GM20000 (cell line): ENCODE measurements at regions not wholly inside any gene's neighbourhood (a gene's known extent, or its start where the extent isn't known, plus 50 kb on each side); places are given as distances from the start of the nearest gene placed in this dataset.

Source experiments
- DNase-seq: peaks from one replicate; pipeline ENCODE4 v3.0.0; 2012; ENCODE audit warnings: low spot score
- CTCF ChIP-seq: IDR thresholded peaks from 2 replicates; pipeline ENCODE4 v1.5.1; 2012; ENCODE audit warnings: mild to moderate bottlenecking, control low read depth; ENCODE audit errors: extremely low read depth, missing control alignments

GRCh38 chr13:67299751-67300150 lies 69.6 kb upstream of the PCDH9 start:
- no peak for DNase-seq
- TF ChIP-seq CTCF = no peak

- TF ChIP-seq CTCF = no peak
- DNase-seq = no peak
Observed at GRCh38 chr13:67299072-67299635, 69.0 kb upstream of the PCDH9 start.

- DNase-seq = no peak
- no peak for TF ChIP-seq CTCF
Observed at GRCh38 chr13:67298297-67298696, 68.2 kb upstream of the PCDH9 start.

- no peak for DNase-seq
- no peak for TF ChIP-seq CTCF
Observed at GRCh38 chr13:67296511-67296910, 66.4 kb upstream of the PCDH9 start.

- TF ChIP-seq CTCF = no peak
- no peak for DNase-seq
Observed at GRCh38 chr13:67292886-67293285, 62.8 kb upstream of the PCDH9 start.

- TF ChIP-seq CTCF = no peak
- no peak for DNase-seq
Observed at GRCh38 chr13:67285611-67286010, 55.5 kb upstream of the PCDH9 start.

- no peak for DNase-seq
- no peak for TF ChIP-seq CTCF
Observed at GRCh38 chr13:67283637-67284036, 53.5 kb upstream of the PCDH9 start.

- no peak for TF ChIP-seq CTCF
- no peak for DNase-seq
Observed at GRCh38 chr13:67281466-67281865, 51.3 kb upstream of the PCDH9 start.
